Astrocyte (in vitro differentiated cells and primary cell): ENCODE measurements at regions not wholly inside any gene's neighbourhood (a gene's known extent, or its start where the extent isn't known, plus 50 kb on each side); places are given as distances from the start of the nearest gene placed in this dataset.

Source experiments
- EZH2 ChIP-seq: IDR thresholded peaks from 2 replicates; pipeline ENCODE4 v1.6.1; 2012; ENCODE audit warnings: mild to moderate bottlenecking, low read length, inconsistent platforms; ENCODE audit not compliant: insufficient read depth
- TF ChIP-seq, protein P1 (sequence below): IDR thresholded peaks from 2 replicates; pipeline ENCODE4 v1.5.1; 2011; ENCODE audit warnings: low read depth, mild to moderate bottlenecking, inconsistent platforms, low read length, moderate library complexity; ENCODE audit not compliant: insufficient read depth

DNA sequence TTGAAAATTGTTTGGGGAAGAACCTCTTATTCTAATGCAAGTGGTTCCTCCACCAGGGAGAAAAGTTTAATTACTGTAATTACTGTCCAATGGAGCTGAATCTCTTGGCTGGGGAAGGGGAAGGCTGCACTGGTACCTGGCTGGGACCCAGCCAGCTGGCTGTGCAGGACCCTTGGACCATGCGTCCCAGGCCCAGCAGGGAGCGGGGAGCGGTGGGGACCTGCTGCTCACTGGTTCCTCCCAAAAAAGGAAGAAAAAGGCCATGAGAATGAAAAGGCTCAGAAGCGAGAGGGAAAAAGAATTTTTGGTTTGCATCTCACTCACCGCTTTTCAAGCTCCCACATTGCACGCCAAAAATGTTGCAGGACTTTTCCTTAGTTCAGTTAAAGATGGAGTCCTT, 333.5 kb downstream of the FAM47B start:
- no peak for TF ChIP-seq EZH2
- TF ChIP-seq, protein P1, sequence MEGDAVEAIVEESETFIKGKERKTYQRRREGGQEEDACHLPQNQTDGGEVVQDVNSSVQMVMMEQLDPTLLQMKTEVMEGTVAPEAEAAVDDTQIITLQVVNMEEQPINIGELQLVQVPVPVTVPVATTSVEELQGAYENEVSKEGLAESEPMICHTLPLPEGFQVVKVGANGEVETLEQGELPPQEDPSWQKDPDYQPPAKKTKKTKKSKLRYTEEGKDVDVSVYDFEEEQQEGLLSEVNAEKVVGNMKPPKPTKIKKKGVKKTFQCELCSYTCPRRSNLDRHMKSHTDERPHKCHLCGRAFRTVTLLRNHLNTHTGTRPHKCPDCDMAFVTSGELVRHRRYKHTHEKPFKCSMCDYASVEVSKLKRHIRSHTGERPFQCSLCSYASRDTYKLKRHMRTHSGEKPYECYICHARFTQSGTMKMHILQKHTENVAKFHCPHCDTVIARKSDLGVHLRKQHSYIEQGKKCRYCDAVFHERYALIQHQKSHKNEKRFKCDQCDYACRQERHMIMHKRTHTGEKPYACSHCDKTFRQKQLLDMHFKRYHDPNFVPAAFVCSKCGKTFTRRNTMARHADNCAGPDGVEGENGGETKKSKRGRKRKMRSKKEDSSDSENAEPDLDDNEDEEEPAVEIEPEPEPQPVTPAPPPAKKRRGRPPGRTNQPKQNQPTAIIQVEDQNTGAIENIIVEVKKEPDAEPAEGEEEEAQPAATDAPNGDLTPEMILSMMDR: no peak
